Thyroid gland (tissue), 4 donors: ENCODE measurements at regions not wholly inside any gene's neighbourhood (a gene's known extent, or its start where the extent isn't known, plus 50 kb on each side); places are given as distances from the start of the nearest gene placed in this dataset.

Experiments used
- POLR2A ChIP-seq, 2 donors: fragments of 450-650 bp; IDR thresholded peaks; one replicate each; pipeline ENCODE4 v1.6.1; 2017; ENCODE audit warnings: antibody characterized with exemption in 2 of 2, mild to moderate bottlenecking in 2 of 2, moderate library complexity in 1 of 2
- TF ChIP-seq, protein P1 (sequence below), 6 experiments: fragments of 200-600 bp in 3 of 6; fragments of 450-650 bp in 3 of 6; sonication (generic) in 3 of 6; IDR thresholded peaks; one replicate each; pipeline ENCODE4 v1.5.1; 2016 to 2019; ENCODE audit warnings: antibody characterized with exemption in 6 of 6, mild to moderate bottlenecking in 2 of 6, inconsistent platforms in 1 of 6, moderate library complexity in 1 of 6

DNA sequence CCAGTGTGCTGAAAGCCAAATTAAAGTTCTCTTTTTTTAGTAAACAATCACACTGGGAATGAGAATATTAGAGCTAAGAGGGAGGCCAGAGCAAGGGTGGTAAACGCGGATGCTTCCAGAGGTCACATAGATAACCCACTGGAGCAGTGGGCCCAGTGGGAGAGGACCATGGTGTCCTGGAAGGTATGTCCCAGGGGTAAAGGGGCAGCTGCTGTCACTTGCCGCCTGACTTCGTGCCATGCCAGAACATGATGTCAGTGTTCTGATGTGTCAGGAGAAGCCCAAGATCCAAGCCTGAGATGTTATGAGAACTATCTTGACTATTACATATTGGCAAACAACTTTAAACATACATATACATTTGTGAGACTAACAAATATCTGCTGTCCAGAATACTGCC is 211.9 kb upstream of the IL12A start:
- TF ChIP-seq, protein P1, sequence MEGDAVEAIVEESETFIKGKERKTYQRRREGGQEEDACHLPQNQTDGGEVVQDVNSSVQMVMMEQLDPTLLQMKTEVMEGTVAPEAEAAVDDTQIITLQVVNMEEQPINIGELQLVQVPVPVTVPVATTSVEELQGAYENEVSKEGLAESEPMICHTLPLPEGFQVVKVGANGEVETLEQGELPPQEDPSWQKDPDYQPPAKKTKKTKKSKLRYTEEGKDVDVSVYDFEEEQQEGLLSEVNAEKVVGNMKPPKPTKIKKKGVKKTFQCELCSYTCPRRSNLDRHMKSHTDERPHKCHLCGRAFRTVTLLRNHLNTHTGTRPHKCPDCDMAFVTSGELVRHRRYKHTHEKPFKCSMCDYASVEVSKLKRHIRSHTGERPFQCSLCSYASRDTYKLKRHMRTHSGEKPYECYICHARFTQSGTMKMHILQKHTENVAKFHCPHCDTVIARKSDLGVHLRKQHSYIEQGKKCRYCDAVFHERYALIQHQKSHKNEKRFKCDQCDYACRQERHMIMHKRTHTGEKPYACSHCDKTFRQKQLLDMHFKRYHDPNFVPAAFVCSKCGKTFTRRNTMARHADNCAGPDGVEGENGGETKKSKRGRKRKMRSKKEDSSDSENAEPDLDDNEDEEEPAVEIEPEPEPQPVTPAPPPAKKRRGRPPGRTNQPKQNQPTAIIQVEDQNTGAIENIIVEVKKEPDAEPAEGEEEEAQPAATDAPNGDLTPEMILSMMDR (IDR thresholded peaks at IDR 0.05) = no peak
- no peak for TF ChIP-seq POLR2A (IDR thresholded peaks at IDR 0.05)
